ENCODE measurements at regions not wholly inside any gene's neighbourhood (a gene's known extent, or its start where the extent isn't known, plus 50 kb on each side); places are given as distances from the start of the nearest gene placed in this dataset.
"Not testable (repeated sequence)": the region's sequence is repeated elsewhere in the genome, so short reads cannot be mapped to it uniquely, and the experiment has no call there.

- no peaks in the 10 kb centered on the region for H3K4me1 ChIP-seq (ENCODE audit: control insufficient read depth in 1 of 2, insufficient read depth in 2 of 2, low read length in 2 of 2)
- no peaks in the 10 kb centered on the region for H3K9me3 ChIP-seq (ENCODE audit: control insufficient read depth in 1 of 2, low read length in 2 of 2)
- no peak overlapping the region for H3K9ac ChIP-seq (ENCODE audit: low read depth in 1 of 2, low read length in 2 of 2)
- no peaks in the 10 kb centered on the region for H3K36me3 ChIP-seq (ENCODE audit: control insufficient read depth in 1 of 2, insufficient read depth in 2 of 2, low read length in 2 of 2)
- H3K4me3 ChIP-seq (ENCODE audit: low read depth in 1 of 2, low read length in 2 of 2): no peak overlapping the region
- no peak overlapping the region for H3K27ac ChIP-seq (ENCODE audit: low read depth, low read length)
- H3K27me3 ChIP-seq (ENCODE audit: control insufficient read depth in 1 of 2, insufficient read depth in 2 of 2, low read length in 2 of 2): no peaks in the 10 kb centered on the region
These were observed 316.7 kb downstream of the ANTXR2 start for GRCh38 chr4:79756140-79756895.

GRCh38 chr4:79748835-79749234, 324.2 kb downstream of the ANTXR2 start:
- Histone ChIP-seq H3K27ac (ENCODE audit: low read depth, low read length) (no peak overlapping the region), H3K4me3 (ENCODE audit: low read depth in 1 of 2, low read length in 2 of 2) (no peak overlapping the region), H3K4me1 (ENCODE audit: control insufficient read depth in 1 of 2, insufficient read depth in 2 of 2, low read length in 2 of 2) (no peaks in the 10 kb centered on the region), H3K27me3 (ENCODE audit: control insufficient read depth in 1 of 2, insufficient read depth in 2 of 2, low read length in 2 of 2) (no peaks in the 10 kb centered on the region), H3K9me3 (ENCODE audit: control insufficient read depth in 1 of 2, low read length in 2 of 2) (no peaks in the 10 kb centered on the region), H3K9ac (ENCODE audit: low read depth in 1 of 2, low read length in 2 of 2) (no peak overlapping the region), H3K36me3 (ENCODE audit: control insufficient read depth in 1 of 2, insufficient read depth in 2 of 2, low read length in 2 of 2) (no peaks in the 10 kb centered on the region)

GRCh38 chr4:79747252-79747651, 325.8 kb downstream of the ANTXR2 start:
- Histone ChIP-seq H3K9ac (ENCODE audit: low read depth in 1 of 2, low read length in 2 of 2) (no peak overlapping the region), H3K4me3 (ENCODE audit: low read depth in 1 of 2, low read length in 2 of 2) (no peak overlapping the region), H3K27ac (ENCODE audit: low read depth, low read length) (no peak overlapping the region), H3K36me3 (ENCODE audit: control insufficient read depth in 1 of 2, insufficient read depth in 2 of 2, low read length in 2 of 2) (no peaks in the 10 kb centered on the region), H3K9me3 (ENCODE audit: control insufficient read depth in 1 of 2, low read length in 2 of 2) (no peaks in the 10 kb centered on the region), H3K4me1 (ENCODE audit: control insufficient read depth in 1 of 2, insufficient read depth in 2 of 2, low read length in 2 of 2) (no peaks in the 10 kb centered on the region), H3K27me3 (ENCODE audit: control insufficient read depth in 1 of 2, insufficient read depth in 2 of 2, low read length in 2 of 2) (no peaks in the 10 kb centered on the region)

GRCh38 chr4:79743014-79743413, 330.0 kb downstream of the ANTXR2 start:
- H3K27me3 ChIP-seq (ENCODE audit: control insufficient read depth in 1 of 2, insufficient read depth in 2 of 2, low read length in 2 of 2): no peaks in the 10 kb centered on the region
- no peaks in the 10 kb centered on the region for H3K36me3 ChIP-seq (ENCODE audit: control insufficient read depth in 1 of 2, insufficient read depth in 2 of 2, low read length in 2 of 2)
- no peak overlapping the region for H3K9ac ChIP-seq (ENCODE audit: low read depth in 1 of 2, low read length in 2 of 2)
- H3K27ac ChIP-seq (ENCODE audit: low read depth, low read length): no peak overlapping the region
- no peaks in the 10 kb centered on the region for H3K4me1 ChIP-seq (ENCODE audit: control insufficient read depth in 1 of 2, insufficient read depth in 2 of 2, low read length in 2 of 2)
- no peaks in the 10 kb centered on the region for H3K9me3 ChIP-seq (ENCODE audit: control insufficient read depth in 1 of 2, low read length in 2 of 2)
- no peak overlapping the region for H3K4me3 ChIP-seq (ENCODE audit: low read depth in 1 of 2, low read length in 2 of 2)

GRCh38 chr4:79739912-79740311, 331.9 kb upstream of the GK2 start:
- H3K4me3 ChIP-seq (ENCODE audit: low read depth in 1 of 2, low read length in 2 of 2): no peak overlapping the region
- no peak overlapping the region for H3K27ac ChIP-seq (ENCODE audit: low read depth, low read length)
- no peaks in the 10 kb centered on the region for H3K27me3 ChIP-seq (ENCODE audit: control insufficient read depth in 1 of 2, insufficient read depth in 2 of 2, low read length in 2 of 2)
- no peaks in the 10 kb centered on the region for H3K4me1 ChIP-seq (ENCODE audit: control insufficient read depth in 1 of 2, insufficient read depth in 2 of 2, low read length in 2 of 2)
- no peak overlapping the region for H3K9ac ChIP-seq (ENCODE audit: low read depth in 1 of 2, low read length in 2 of 2)
- no peaks in the 10 kb centered on the region for H3K36me3 ChIP-seq (ENCODE audit: control insufficient read depth in 1 of 2, insufficient read depth in 2 of 2, low read length in 2 of 2)
- no peaks in the 10 kb centered on the region for H3K9me3 ChIP-seq (ENCODE audit: control insufficient read depth in 1 of 2, low read length in 2 of 2)

- Histone ChIP-seq H3K9me3 (ENCODE audit: control insufficient read depth in 1 of 2, low read length in 2 of 2) (no peaks in the 10 kb centered on the region), H3K36me3 (ENCODE audit: control insufficient read depth in 1 of 2, insufficient read depth in 2 of 2, low read length in 2 of 2) (no peaks in the 10 kb centered on the region), H3K9ac (ENCODE audit: low read depth in 1 of 2, low read length in 2 of 2) (no peak overlapping the region), H3K27me3 (ENCODE audit: control insufficient read depth in 1 of 2, insufficient read depth in 2 of 2, low read length in 2 of 2) (no peaks in the 10 kb centered on the region), H3K27ac (ENCODE audit: low read depth, low read length) (no peak overlapping the region), H3K4me1 (ENCODE audit: control insufficient read depth in 1 of 2, insufficient read depth in 2 of 2, low read length in 2 of 2) (no peaks in the 10 kb centered on the region), H3K4me3 (ENCODE audit: low read depth in 1 of 2, low read length in 2 of 2) (no peak overlapping the region)
These were observed 315.5 kb upstream of the GK2 start for GRCh38 chr4:79723507-79723906.

- Histone ChIP-seq H3K36me3 (ENCODE audit: control insufficient read depth in 1 of 2, insufficient read depth in 2 of 2, low read length in 2 of 2) (no peaks in the 10 kb centered on the region), H3K4me1 (ENCODE audit: control insufficient read depth in 1 of 2, insufficient read depth in 2 of 2, low read length in 2 of 2) (no peaks in the 10 kb centered on the region), H3K27ac (ENCODE audit: low read depth, low read length) (no peak overlapping the region), H3K4me3 (ENCODE audit: low read depth in 1 of 2, low read length in 2 of 2) (no peak overlapping the region), H3K9me3 (ENCODE audit: control insufficient read depth in 1 of 2, low read length in 2 of 2) (peaks cover 0 to 4% of the 10 kb centered on the region in 2 donors), H3K9ac (ENCODE audit: low read depth in 1 of 2, low read length in 2 of 2) (no peak overlapping the region), H3K27me3 (ENCODE audit: control insufficient read depth in 1 of 2, insufficient read depth in 2 of 2, low read length in 2 of 2) (no peaks in the 10 kb centered on the region)
These were observed 292.3 kb upstream of the GK2 start for GRCh38 chr4:79700356-79700755.

- H3K27ac ChIP-seq (ENCODE audit: low read depth, low read length): no peak overlapping the region
- H3K4me3 ChIP-seq (ENCODE audit: low read depth in 1 of 2, low read length in 2 of 2): no peak overlapping the region
- no peak overlapping the region for H3K9ac ChIP-seq (ENCODE audit: low read depth in 1 of 2, low read length in 2 of 2)
- H3K4me1 ChIP-seq (ENCODE audit: control insufficient read depth in 1 of 2, insufficient read depth in 2 of 2, low read length in 2 of 2): no peaks in the 10 kb centered on the region
- H3K27me3 ChIP-seq (ENCODE audit: control insufficient read depth in 1 of 2, insufficient read depth in 2 of 2, low read length in 2 of 2): no peaks in the 10 kb centered on the region
- H3K9me3 ChIP-seq (ENCODE audit: control insufficient read depth in 1 of 2, low read length in 2 of 2): peaks cover 0 to 9% of the 10 kb centered on the region in 2 donors
- H3K36me3 ChIP-seq (ENCODE audit: control insufficient read depth in 1 of 2, insufficient read depth in 2 of 2, low read length in 2 of 2): no peaks in the 10 kb centered on the region
These were observed 289.4 kb upstream of the GK2 start for GRCh38 chr4:79697444-79697843.

- H3K9me3 ChIP-seq (ENCODE audit: control insufficient read depth in 1 of 2, low read length in 2 of 2); H3K4me3 ChIP-seq (ENCODE audit: low read depth in 1 of 2, low read length in 2 of 2); H3K9ac ChIP-seq (ENCODE audit: low read depth in 1 of 2, low read length in 2 of 2); H3K27me3 ChIP-seq (ENCODE audit: control insufficient read depth in 1 of 2, insufficient read depth in 2 of 2, low read length in 2 of 2); H3K27ac ChIP-seq (ENCODE audit: low read depth, low read length); H3K4me1 ChIP-seq (ENCODE audit: control insufficient read depth in 1 of 2, insufficient read depth in 2 of 2, low read length in 2 of 2); H3K36me3 ChIP-seq (ENCODE audit: control insufficient read depth in 1 of 2, insufficient read depth in 2 of 2, low read length in 2 of 2): not testable (repeated sequence)
These were observed 288.5 kb upstream of the GK2 start for GRCh38 chr4:79696534-79696933.

- Histone ChIP-seq H3K4me1 (ENCODE audit: control insufficient read depth in 1 of 2, insufficient read depth in 2 of 2, low read length in 2 of 2) (no peaks in the 10 kb centered on the region), H3K9me3 (ENCODE audit: control insufficient read depth in 1 of 2, low read length in 2 of 2) (peaks cover 0 to 9% of the 10 kb centered on the region in 2 donors), H3K27ac (ENCODE audit: low read depth, low read length) (no peak overlapping the region), H3K27me3 (ENCODE audit: control insufficient read depth in 1 of 2, insufficient read depth in 2 of 2, low read length in 2 of 2) (no peaks in the 10 kb centered on the region), H3K4me3 (ENCODE audit: low read depth in 1 of 2, low read length in 2 of 2) (no peak overlapping the region), H3K9ac (ENCODE audit: low read depth in 1 of 2, low read length in 2 of 2) (no peak overlapping the region), H3K36me3 (ENCODE audit: control insufficient read depth in 1 of 2, insufficient read depth in 2 of 2, low read length in 2 of 2) (no peaks in the 10 kb centered on the region)
These were observed 287.8 kb upstream of the GK2 start for GRCh38 chr4:79695848-79696247.
